ENCODE measurements at regions not wholly inside any gene's neighbourhood (a gene's known extent, or its start where the extent isn't known, plus 50 kb on each side); places are given as distances from the start of the nearest gene placed in this dataset.
"Not testable (repeated sequence)": the region's sequence is repeated elsewhere in the genome, so short reads cannot be mapped to it uniquely, and the experiment has no call there.

GRCh38 chr10:90289037-90289436 lies 568.8 kb downstream of the HTR7 start:
- in situ Hi-C loops (cut with MboI; ENCODE audit: low sequenced_read_pairs) = no loop called here
- no peak for DNase-seq (ENCODE audit: low spot score in 2 of 2)

GRCh38 chr10:90293616-90294015 lies 564.2 kb downstream of the HTR7 start:
- Histone ChIP-seq H3K4me1 (no peaks in the 10 kb centered on the region), H3K36me3 (replicated peaks) (no peaks in the 10 kb centered on the region), H3K9me3 (no peaks in the 10 kb centered on the region), H3K4me3 (no peak overlapping the region), H3K27me3 (ENCODE audit: low read depth) (no peaks in the 10 kb centered on the region)
- in situ Hi-C loops (cut with MboI; ENCODE audit: low sequenced_read_pairs) = no loop called here
- no peak for DNase-seq (ENCODE audit: low spot score in 2 of 2)

More at GRCh38 chr10:90289037-90289436, 568.8 kb downstream of the HTR7 start:
- Histone ChIP-seq H3K36me3 (replicated peaks) (no peaks in the 10 kb centered on the region), H3K9me3 (no peaks in the 10 kb centered on the region), H3K4me3 (no peak overlapping the region), H3K27me3 (ENCODE audit: low read depth) (no peaks in the 10 kb centered on the region), H3K4me1 (no peaks in the 10 kb centered on the region)

- H3K4me1 ChIP-seq; H3K4me3 ChIP-seq; H3K9me3 ChIP-seq; H3K27me3 ChIP-seq (ENCODE audit: low read depth); in situ Hi-C loops (cut with MboI; ENCODE audit: low sequenced_read_pairs); H3K36me3 ChIP-seq (replicated peaks); DNase-seq (ENCODE audit: low spot score in 2 of 2): not testable (repeated sequence)
These were observed 562.9 kb downstream of the HTR7 start for GRCh38 chr10:90294821-90295540.

- peaks cover 35% of the 10 kb centered on the region for H3K4me1 ChIP-seq
- in situ Hi-C loops (cut with MboI; ENCODE audit: low sequenced_read_pairs); H3K4me3 ChIP-seq; H3K27me3 ChIP-seq (ENCODE audit: low read depth); H3K36me3 ChIP-seq (replicated peaks); H3K9me3 ChIP-seq: not testable (repeated sequence)
- peak; percentile 28 to 68 for DNase-seq (ENCODE audit: low spot score in 2 of 2)
These were observed 555.8 kb downstream of the HTR7 start for GRCh38 chr10:90302031-90302430.

- H3K27me3 ChIP-seq (ENCODE audit: low read depth) = no peaks in the 10 kb centered on the region
- no peaks in the 10 kb centered on the region for H3K36me3 ChIP-seq (replicated peaks)
- in situ Hi-C loops (cut with MboI; ENCODE audit: low sequenced_read_pairs) = no loop called here
- no peaks in the 10 kb centered on the region for H3K9me3 ChIP-seq
- peaks cover 35% of the 10 kb centered on the region for H3K4me1 ChIP-seq
- no peak overlapping the region for H3K4me3 ChIP-seq
- DNase-seq (ENCODE audit: low spot score in 2 of 2) = peak; percentile 80 to 88
These were observed 554.9 kb downstream of the HTR7 start for GRCh38 chr10:90302758-90303481.

- Histone ChIP-seq H3K9me3 (no peaks in the 10 kb centered on the region), H3K27me3 (ENCODE audit: low read depth) (no peaks in the 10 kb centered on the region), H3K4me1 (peaks cover 35% of the 10 kb centered on the region), H3K36me3 (replicated peaks) (no peaks in the 10 kb centered on the region), H3K4me3 (no peak overlapping the region)
- in situ Hi-C loops (cut with MboI; ENCODE audit: low sequenced_read_pairs) = no loop called here
- no peak for DNase-seq (ENCODE audit: low spot score in 2 of 2)
These were observed 553.3 kb downstream of the HTR7 start for GRCh38 chr10:90304533-90304932.

- no peak for DNase-seq (ENCODE audit: low spot score in 2 of 2)
These were observed 551.7 kb downstream of the HTR7 start for GRCh38 chr10:90306187-90306586.

GRCh38 chr10:90308223-90308622 lies 549.6 kb downstream of the HTR7 start:
- H3K36me3 ChIP-seq (replicated peaks) = no peaks in the 10 kb centered on the region
- H3K9me3 ChIP-seq = no peaks in the 10 kb centered on the region
- H3K4me1 ChIP-seq = peaks cover 18% of the 10 kb centered on the region
- no peaks in the 10 kb centered on the region for H3K27me3 ChIP-seq (ENCODE audit: low read depth)
- in situ Hi-C loops (cut with MboI; ENCODE audit: low sequenced_read_pairs) = no loop called here
- no peak overlapping the region for H3K4me3 ChIP-seq
- no peak for DNase-seq (ENCODE audit: low spot score in 2 of 2)

More at GRCh38 chr10:90306187-90306586, 551.7 kb downstream of the HTR7 start:
- Histone ChIP-seq H3K4me1 (peaks cover 35% of the 10 kb centered on the region), H3K4me3 (no peak overlapping the region), H3K9me3 (no peaks in the 10 kb centered on the region), H3K27me3 (ENCODE audit: low read depth) (no peaks in the 10 kb centered on the region), H3K36me3 (replicated peaks) (no peaks in the 10 kb centered on the region)
- in situ Hi-C loops (cut with MboI; ENCODE audit: low sequenced_read_pairs) = no loop called here

- H3K4me1 ChIP-seq = peaks cover 8% of the 10 kb centered on the region
- in situ Hi-C loops (cut with MboI; ENCODE audit: low sequenced_read_pairs) = no loop called here
- no peaks in the 10 kb centered on the region for H3K27me3 ChIP-seq (ENCODE audit: low read depth)
- H3K36me3 ChIP-seq (replicated peaks) = no peaks in the 10 kb centered on the region
- no peak overlapping the region for H3K4me3 ChIP-seq
- no peak for DNase-seq (ENCODE audit: low spot score in 2 of 2)
- no peaks in the 10 kb centered on the region for H3K9me3 ChIP-seq
These were observed 544.1 kb downstream of the HTR7 start for GRCh38 chr10:90313576-90314325.

- in situ Hi-C loops (cut with MboI; ENCODE audit: low sequenced_read_pairs) = no loop called here
- H3K27me3 ChIP-seq (ENCODE audit: low read depth) = no peaks in the 10 kb centered on the region
- no peaks in the 10 kb centered on the region for H3K9me3 ChIP-seq
- no peak overlapping the region for H3K4me3 ChIP-seq
- DNase-seq (ENCODE audit: low spot score in 2 of 2) = no peak
- H3K36me3 ChIP-seq (replicated peaks) = no peaks in the 10 kb centered on the region
- peaks cover 8% of the 10 kb centered on the region for H3K4me1 ChIP-seq
These were observed 543.1 kb downstream of the HTR7 start for GRCh38 chr10:90314718-90315117.

GRCh38 chr10:90317172-90317571 lies 540.7 kb downstream of the HTR7 start:
- H3K36me3 ChIP-seq (replicated peaks) = no peaks in the 10 kb centered on the region
- H3K4me1 ChIP-seq = peaks cover 8% of the 10 kb centered on the region
- no peak overlapping the region for H3K4me3 ChIP-seq
- H3K27me3 ChIP-seq (ENCODE audit: low read depth) = no peaks in the 10 kb centered on the region
- no peak for DNase-seq (ENCODE audit: low spot score in 2 of 2)
- H3K9me3 ChIP-seq = no peaks in the 10 kb centered on the region
- in situ Hi-C loops (cut with MboI; ENCODE audit: low sequenced_read_pairs) = no loop called here

- no peak for DNase-seq (ENCODE audit: low spot score in 2 of 2)
- no peaks in the 10 kb centered on the region for H3K36me3 ChIP-seq (replicated peaks)
- in situ Hi-C loops (cut with MboI; ENCODE audit: low sequenced_read_pairs) = no loop called here
- H3K4me3 ChIP-seq = no peak overlapping the region
- H3K9me3 ChIP-seq = no peaks in the 10 kb centered on the region
- peaks cover 4% of the 10 kb centered on the region for H3K4me1 ChIP-seq
- no peaks in the 10 kb centered on the region for H3K27me3 ChIP-seq (ENCODE audit: low read depth)
These were observed 539.2 kb downstream of the HTR7 start for GRCh38 chr10:90318659-90319058.

GRCh38 chr10:90319188-90319914 lies 538.5 kb downstream of the HTR7 start:
- no peak for DNase-seq (ENCODE audit: low spot score in 2 of 2)
- in situ Hi-C loops (cut with MboI; ENCODE audit: low sequenced_read_pairs) = no loop called here
- no peaks in the 10 kb centered on the region for H3K9me3 ChIP-seq
- H3K4me3 ChIP-seq = no peak overlapping the region
- no peaks in the 10 kb centered on the region for H3K36me3 ChIP-seq (replicated peaks)
- no peaks in the 10 kb centered on the region for H3K4me1 ChIP-seq
- no peaks in the 10 kb centered on the region for H3K27me3 ChIP-seq (ENCODE audit: low read depth)

Data from HAP-1 (cell line).